ENCODE measurements at regions not wholly inside any gene's neighbourhood (a gene's known extent, or its start where the extent isn't known, plus 50 kb on each side); places are given as distances from the start of the nearest gene placed in this dataset.
"Not testable (repeated sequence)": the region's sequence is repeated elsewhere in the genome, so short reads cannot be mapped to it uniquely, and the experiment has no call there.

- no peak for DNase-seq
These were observed 161.2 kb upstream of the NECTIN3 start for GRCh38 chr3:110910346-110910955.

GRCh38 chr3:110918963-110919362 lies 152.7 kb upstream of the NECTIN3 start:
- no peak for DNase-seq

- DNase-seq, result no peak
These were observed 145.8 kb upstream of the NECTIN3 start for GRCh38 chr3:110925798-110926197.

- no peak for DNase-seq
These were observed 143.5 kb upstream of the NECTIN3 start for GRCh38 chr3:110928016-110928662.

- no peak for DNase-seq
These were observed 141.8 kb upstream of the NECTIN3 start for GRCh38 chr3:110929816-110930215.

- no peak for DNase-seq
These were observed 139.0 kb upstream of the NECTIN3 start for GRCh38 chr3:110932567-110932966.

- DNase-seq, result no peak
These were observed 137.7 kb upstream of the NECTIN3 start for GRCh38 chr3:110933821-110934426.

- no peak for DNase-seq
These were observed 133.0 kb upstream of the NECTIN3 start for GRCh38 chr3:110938629-110939028.

GRCh38 chr3:110940055-110940454 lies 131.6 kb upstream of the NECTIN3 start:
- no peak for DNase-seq

GRCh38 chr3:110944782-110945181 lies 126.8 kb upstream of the NECTIN3 start:
- no peak for DNase-seq

- DNase-seq, result no peak
These were observed 124.8 kb upstream of the NECTIN3 start for GRCh38 chr3:110946810-110947209.

GRCh38 chr3:110949194-110949593 lies 122.4 kb upstream of the NECTIN3 start:
- not testable (repeated sequence) for DNase-seq

- DNase-seq, result no peak
These were observed 116.2 kb upstream of the NECTIN3 start for GRCh38 chr3:110955301-110955880.

GRCh38 chr3:110956081-110956480 lies 115.5 kb upstream of the NECTIN3 start:
- DNase-seq, result no peak

GRCh38 chr3:110957247-110958025 lies 114.2 kb upstream of the NECTIN3 start:
- no peak for DNase-seq

GRCh38 chr3:110958313-110959147 lies 113.1 kb upstream of the NECTIN3 start:
- DNase-seq, result no peak

- DNase-seq, result no peak
These were observed 105.6 kb upstream of the NECTIN3 start for GRCh38 chr3:110965976-110966375.

GRCh38 chr3:110966966-110967663 lies 104.5 kb upstream of the NECTIN3 start:
- DNase-seq, result no peak

- no peak for DNase-seq
These were observed 103.5 kb upstream of the NECTIN3 start for GRCh38 chr3:110968076-110968475.

- no peak for DNase-seq
These were observed 102.1 kb upstream of the NECTIN3 start for GRCh38 chr3:110969229-110970211.
